H9 (cell line): ENCODE measurements at regions not wholly inside any gene's neighbourhood (a gene's known extent, or its start where the extent isn't known, plus 50 kb on each side); places are given as distances from the start of the nearest gene placed in this dataset.

ENCODE experiments used
- DNase-seq: peaks from one replicate; pipeline ENCODE4 v3.0.0-alpha.2; 2017
- H2AFZ ChIP-seq: one replicate; pipeline ENCODE4 v1.6.1; 2013; ENCODE audit warnings: mild to moderate bottlenecking, low read length, control low read depth, moderate library complexity
- H2AK5ac ChIP-seq: 2 replicates; pipeline ENCODE4 v1.6.1; 2013; ENCODE audit warnings: low read length, control low read depth, mixed read lengths; ENCODE audit not compliant: insufficient read length
- H2BK120ac ChIP-seq: one replicate; pipeline ENCODE4 v1.6.1; 2013; ENCODE audit warnings: low read depth, mild to moderate bottlenecking, low read length, control low read depth, inconsistent platforms; ENCODE audit not compliant: poor library complexity, severe bottlenecking
- H2BK12ac ChIP-seq: 2 replicates; pipeline ENCODE4 v1.6.1; 2013; ENCODE audit warnings: low read length, control low read depth, mixed read lengths, low read depth; ENCODE audit not compliant: insufficient read length
- H2BK15ac ChIP-seq: 2 replicates; pipeline ENCODE4 v1.6.1; 2013; ENCODE audit warnings: low read depth, low read length, control low read depth
- H2BK20ac ChIP-seq: one replicate; pipeline ENCODE4 v1.6.1; 2013; ENCODE audit warnings: low read depth, mild to moderate bottlenecking, low read length, control low read depth, inconsistent platforms; ENCODE audit not compliant: poor library complexity, severe bottlenecking
- H2BK5ac ChIP-seq: 2 replicates; pipeline ENCODE4 v1.6.1; 2013; ENCODE audit warnings: low read length, control low read depth, mixed read lengths; ENCODE audit not compliant: insufficient read length
- H3K14ac ChIP-seq: 2 replicates; pipeline ENCODE4 v1.6.1; 2013; ENCODE audit warnings: low read length, control low read depth; ENCODE audit not compliant: insufficient read depth
- H3K18ac ChIP-seq: 2 replicates; pipeline ENCODE4 v1.6.1; 2013; ENCODE audit warnings: low read depth, mild to moderate bottlenecking, mixed read lengths, low read length, control low read depth; ENCODE audit not compliant: insufficient read length
- H3K23ac ChIP-seq: 2 replicates; pipeline ENCODE4 v1.6.1; 2013; ENCODE audit warnings: low read length, control low read depth, mixed read lengths, low read depth; ENCODE audit not compliant: insufficient read length
- H3K23me2 ChIP-seq: 2 replicates; pipeline ENCODE4 v1.6.1; 2013; ENCODE audit warnings: low read depth, mild to moderate bottlenecking, mixed read lengths, low read length, control low read depth; ENCODE audit not compliant: insufficient read length, poor library complexity, severe bottlenecking
- H3K27ac ChIP-seq: 2 replicates; pipeline ENCODE4 v1.5.1; 2013; ENCODE audit warnings: low read length, control low read depth, mixed read lengths, low read depth; ENCODE audit not compliant: insufficient read length
- H3K27me3 ChIP-seq: 2 replicates; pipeline ENCODE4 v1.6.1; 2013; ENCODE audit warnings: low read length, control low read depth, inconsistent platforms; ENCODE audit not compliant: insufficient read depth
- H3K4ac ChIP-seq: 2 replicates; pipeline ENCODE4 v1.6.1; 2013; ENCODE audit warnings: low read depth, mild to moderate bottlenecking, control low read depth, inconsistent platforms, low read length, moderate library complexity
- H3K4me1 ChIP-seq: 2 replicates; pipeline ENCODE4 v1.6.1; 2013; ENCODE audit warnings: low read length, control low read depth, inconsistent platforms; ENCODE audit not compliant: insufficient read depth
- H3K4me2 ChIP-seq: 2 replicates; pipeline ENCODE4 v1.6.1; 2013; ENCODE audit warnings: low read length, control low read depth, mixed read lengths; ENCODE audit not compliant: insufficient read length, insufficient read depth
- H3K56ac ChIP-seq: 2 replicates; pipeline ENCODE4 v1.6.1; 2013; ENCODE audit warnings: low read depth, mild to moderate bottlenecking, mixed read lengths, low read length, control low read depth; ENCODE audit not compliant: insufficient read length
- H3K79me1 ChIP-seq: 2 replicates; pipeline ENCODE4 v1.6.1; 2013; ENCODE audit warnings: low read depth, mild to moderate bottlenecking, moderate library complexity, low read length, control low read depth, inconsistent platforms; ENCODE audit not compliant: insufficient read depth, poor library complexity, severe bottlenecking
- H3K79me2 ChIP-seq: 2 replicates; pipeline ENCODE4 v1.6.1; 2013; ENCODE audit warnings: low read length, control low read depth, inconsistent platforms; ENCODE audit not compliant: insufficient read depth
- H3K9ac ChIP-seq: 2 replicates; pipeline ENCODE4 v1.6.1; 2013; ENCODE audit warnings: low read length, control low read depth, mixed read lengths; ENCODE audit not compliant: insufficient read length; ENCODE audit errors: extremely low read depth
- H3K9me3 ChIP-seq: one replicate; pipeline ENCODE4 v1.6.1; 2013; ENCODE audit warnings: low read depth, low read length, inconsistent platforms; ENCODE audit not compliant: control insufficient read depth
- H3T11ph ChIP-seq: one replicate; pipeline ENCODE4 v1.6.1; 2013; ENCODE audit warnings: mild to moderate bottlenecking, low read length, control low read depth, inconsistent platforms
- H4K20me1 ChIP-seq: one replicate; pipeline ENCODE4 v1.6.1; 2013; ENCODE audit not compliant: control insufficient read depth, insufficient read length, insufficient read depth
- H4K5ac ChIP-seq: 2 replicates; pipeline ENCODE4 v1.6.1; 2013; ENCODE audit warnings: low read depth, mild to moderate bottlenecking, mixed read lengths, low read length, control low read depth; ENCODE audit not compliant: insufficient read length
- H4K8ac ChIP-seq: replicated peaks from 2 replicates; pipeline ENCODE4 v1.6.1; 2013; ENCODE audit warnings: low read length, control low read depth, mixed read lengths, low read depth; ENCODE audit not compliant: insufficient read length
- H4K91ac ChIP-seq: 2 replicates; pipeline ENCODE4 v1.6.1; 2013; ENCODE audit warnings: low read depth, mild to moderate bottlenecking, moderate library complexity, mixed read lengths, low read length, control low read depth; ENCODE audit not compliant: insufficient read length
- H3K27ac Mint-ChIP-seq, 3 experiments: 2 replicates in 2 of 3; 3 replicates in 1 of 3; pipeline ENCODE4 v1.8.0; 2020 to 2021; ENCODE audit warnings: mixed read lengths in 3 of 3, mild to moderate bottlenecking in 1 of 3, moderate library complexity in 1 of 3
- H3K27me3 Mint-ChIP-seq: 2 replicates; pipeline ENCODE4 v1.8.0; 2021; ENCODE audit warnings: low read depth, mild to moderate bottlenecking, moderate library complexity, mixed read lengths
- H3K36me3 Mint-ChIP-seq, 3 experiments: 2 replicates in 2 of 3; 3 replicates in 1 of 3; pipeline ENCODE4 v1.8.0; 2020 to 2021; ENCODE audit warnings: low read depth in 3 of 3, mixed read lengths in 3 of 3; ENCODE audit not compliant: insufficient read depth in 1 of 3
- H3K4me1 Mint-ChIP-seq, 2 experiments: 2 replicates each; pipeline ENCODE4 v1.8.0; 2020; ENCODE audit warnings: mixed read lengths in 2 of 2
- H3K4me3 Mint-ChIP-seq, 2 experiments: 2 replicates in 1 of 2; 3 replicates in 1 of 2; pipeline ENCODE4 v1.8.0; 2020 to 2021; ENCODE audit warnings: mild to moderate bottlenecking in 2 of 2, mixed read lengths in 2 of 2, moderate library complexity in 1 of 2
- H3K9me3 Mint-ChIP-seq, 2 experiments: 2 replicates in 1 of 2; 3 replicates in 1 of 2; pipeline ENCODE4 v1.8.0; 2020; ENCODE audit warnings: mild to moderate bottlenecking in 2 of 2, mixed read lengths in 2 of 2, moderate library complexity in 1 of 2
- CTCF ChIP-seq: fragments of 200-600 bp; sonication (generic); conservative IDR thresholded peaks from 3 replicates; pipeline ENCODE4 v1.8.0; 2021; ENCODE audit warnings: antibody characterized with exemption, mild to moderate bottlenecking

- TF ChIP-seq CTCF: no peak
- H3K23ac ChIP-seq: no peak overlapping the region
- no peak overlapping the region for H3K18ac ChIP-seq
- H2BK12ac ChIP-seq: no peak overlapping the region
- H3K27me3 ChIP-seq: no peaks in the 10 kb centered on the region
- no peaks in the 10 kb centered on the region for H3K79me1 ChIP-seq
- H3K14ac ChIP-seq: no peak overlapping the region
- no peaks in the 10 kb centered on the region for H3K23me2 ChIP-seq
- no peaks in the 10 kb centered on the region for H3K9me3 ChIP-seq
- no peaks in the 10 kb centered on the region for H3K79me2 ChIP-seq
- no peak overlapping the region for H3K9ac ChIP-seq
- no peak overlapping the region for H4K91ac ChIP-seq
- no peak for DNase-seq
- no peak overlapping the region for H4K5ac ChIP-seq
- no peak overlapping the region for H2AFZ ChIP-seq
- H3K4me3 Mint-ChIP-seq: no peak overlapping the region
- H2BK15ac ChIP-seq: no peak overlapping the region
- H2BK5ac ChIP-seq: no peak overlapping the region
- no peak overlapping the region for H2AK5ac ChIP-seq
- no peaks in the 10 kb centered on the region for H3K4me1 Mint-ChIP-seq
- H3K56ac ChIP-seq: no peak overlapping the region
- H2BK20ac ChIP-seq: no peak overlapping the region
- H4K8ac ChIP-seq: no peak overlapping the region
- no peaks in the 10 kb centered on the region for H3K4me1 ChIP-seq
- no peak overlapping the region for H3K4ac ChIP-seq
- H3K27me3 Mint-ChIP-seq: no peaks in the 10 kb centered on the region
- no peaks in the 10 kb centered on the region; a peak in 1 of 7 replicates for H3K36me3 Mint-ChIP-seq
- no peak overlapping the region for H3K27ac ChIP-seq
- H3K4me2 ChIP-seq: no peak overlapping the region
- no peak overlapping the region for H3K27ac Mint-ChIP-seq
- no peak overlapping the region for H3T11ph ChIP-seq
- no peaks in the 10 kb centered on the region for H4K20me1 ChIP-seq
- H2BK120ac ChIP-seq: no peak overlapping the region
- 0 out of 5 replicates have a peak, but pooled peaks cover 0 to 4% of the 10 kb centered on the region in 2 experiments for H3K9me3 Mint-ChIP-seq
Measured at GRCh38 chr3:26132942-26133341, 343.1 kb downstream of the OXSM start.
